ENCODE measurements at regions not wholly inside any gene's neighbourhood (a gene's known extent, or its start where the extent isn't known, plus 50 kb on each side); places are given as distances from the start of the nearest gene placed in this dataset.

- TF ChIP-seq CTCF (IDR thresholded peaks at IDR 0.05) (no peak), POLR2A (IDR thresholded peaks at IDR 0.05) (no peak)
Measured at GRCh38 chr7:46220066-46220630, 299.1 kb upstream of the IGFBP3 start.
